Stomach (tissue), 4 donors: ENCODE measurements at regions not wholly inside any gene's neighbourhood (a gene's known extent, or its start where the extent isn't known, plus 50 kb on each side); places are given as distances from the start of the nearest gene placed in this dataset.

Experiments
- POLR2AphosphoS5 ChIP-seq, 3 donors: sonication (generic); formaldehyde crosslinking; IDR thresholded peaks; one replicate each; pipeline ENCODE4 v1.6.1; 2016; ENCODE audit warnings: antibody characterized with exemption in 3 of 3
- TF ChIP-seq, protein P1 (sequence below), 7 experiments: fragments of 450-650 bp in 4 of 7; fragments of 200-600 bp in 3 of 7; sonication (generic) in 3 of 7; IDR thresholded peaks; one replicate each; pipeline ENCODE4 v1.5.1; 2016 to 2019; ENCODE audit warnings: antibody characterized with exemption in 7 of 7, control low read depth in 2 of 7, mild to moderate bottlenecking in 1 of 7

GRCh38 chr7:22586101-22586785 lies 86.3 kb upstream of the STEAP1B start:
- TF ChIP-seq, protein P1, sequence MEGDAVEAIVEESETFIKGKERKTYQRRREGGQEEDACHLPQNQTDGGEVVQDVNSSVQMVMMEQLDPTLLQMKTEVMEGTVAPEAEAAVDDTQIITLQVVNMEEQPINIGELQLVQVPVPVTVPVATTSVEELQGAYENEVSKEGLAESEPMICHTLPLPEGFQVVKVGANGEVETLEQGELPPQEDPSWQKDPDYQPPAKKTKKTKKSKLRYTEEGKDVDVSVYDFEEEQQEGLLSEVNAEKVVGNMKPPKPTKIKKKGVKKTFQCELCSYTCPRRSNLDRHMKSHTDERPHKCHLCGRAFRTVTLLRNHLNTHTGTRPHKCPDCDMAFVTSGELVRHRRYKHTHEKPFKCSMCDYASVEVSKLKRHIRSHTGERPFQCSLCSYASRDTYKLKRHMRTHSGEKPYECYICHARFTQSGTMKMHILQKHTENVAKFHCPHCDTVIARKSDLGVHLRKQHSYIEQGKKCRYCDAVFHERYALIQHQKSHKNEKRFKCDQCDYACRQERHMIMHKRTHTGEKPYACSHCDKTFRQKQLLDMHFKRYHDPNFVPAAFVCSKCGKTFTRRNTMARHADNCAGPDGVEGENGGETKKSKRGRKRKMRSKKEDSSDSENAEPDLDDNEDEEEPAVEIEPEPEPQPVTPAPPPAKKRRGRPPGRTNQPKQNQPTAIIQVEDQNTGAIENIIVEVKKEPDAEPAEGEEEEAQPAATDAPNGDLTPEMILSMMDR (IDR thresholded peaks at IDR 0.05) = no peak
- TF ChIP-seq POLR2AphosphoS5 (IDR thresholded peaks at IDR 0.05) = no peak
